ENCODE measurements at regions not wholly inside any gene's neighbourhood (a gene's known extent, or its start where the extent isn't known, plus 50 kb on each side); places are given as distances from the start of the nearest gene placed in this dataset.

DNA sequence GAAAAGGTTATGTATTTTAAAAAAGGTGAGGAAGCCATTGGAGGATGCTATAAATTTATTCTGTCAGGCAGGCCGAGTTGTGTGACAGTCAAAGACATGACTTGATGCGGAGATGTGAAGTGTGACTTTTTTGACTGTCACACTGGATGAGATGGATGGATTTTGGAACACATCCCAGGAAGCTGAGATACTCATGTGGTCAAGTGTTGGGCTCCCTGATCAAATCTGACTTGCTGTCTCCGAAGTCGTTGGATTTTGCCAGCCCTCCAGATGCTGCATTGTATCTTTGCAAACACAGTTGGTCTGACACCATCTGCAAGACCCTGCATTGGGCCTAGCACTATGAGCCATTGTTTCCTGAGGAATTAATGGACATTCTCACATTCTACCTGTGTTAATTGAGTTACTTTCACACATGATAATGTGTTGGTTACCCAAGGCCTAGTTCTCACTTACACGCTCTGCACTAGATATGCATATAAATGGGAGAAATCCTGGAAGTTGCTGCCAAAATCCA, 204.0 kb upstream of the PRKD1 start:
- no peaks in the 10 kb centered on the region for H3K4me1 ChIP-seq (ENCODE audit: control insufficient read depth in 1 of 2, insufficient read depth in 2 of 2, low read depth in 1 of 2, low read length in 1 of 2)
- no peaks in the 10 kb centered on the region for H3K79me2 ChIP-seq (ENCODE audit: insufficient read depth)
- CTCF ChIA-PET: interaction anchor here (0.8 kb wide), 1 partner anchor 520 kb away, joined by 4 read pairs; no protein-coding TSS in a partner anchor
- H3K4me2 ChIP-seq: no peak overlapping the region
- H3K9me3 ChIP-seq: no peaks in the 10 kb centered on the region
- no peak overlapping the region for H3K9ac ChIP-seq
- 16% methylated on average over 4 of the region's 5 CpGs for WGBS (ENCODE audit: low lambda C conversion rate)
- no peaks in the 10 kb centered on the region for H3K27me3 ChIP-seq (ENCODE audit: insufficient read depth)
- TF ChIP-seq, protein P1, sequence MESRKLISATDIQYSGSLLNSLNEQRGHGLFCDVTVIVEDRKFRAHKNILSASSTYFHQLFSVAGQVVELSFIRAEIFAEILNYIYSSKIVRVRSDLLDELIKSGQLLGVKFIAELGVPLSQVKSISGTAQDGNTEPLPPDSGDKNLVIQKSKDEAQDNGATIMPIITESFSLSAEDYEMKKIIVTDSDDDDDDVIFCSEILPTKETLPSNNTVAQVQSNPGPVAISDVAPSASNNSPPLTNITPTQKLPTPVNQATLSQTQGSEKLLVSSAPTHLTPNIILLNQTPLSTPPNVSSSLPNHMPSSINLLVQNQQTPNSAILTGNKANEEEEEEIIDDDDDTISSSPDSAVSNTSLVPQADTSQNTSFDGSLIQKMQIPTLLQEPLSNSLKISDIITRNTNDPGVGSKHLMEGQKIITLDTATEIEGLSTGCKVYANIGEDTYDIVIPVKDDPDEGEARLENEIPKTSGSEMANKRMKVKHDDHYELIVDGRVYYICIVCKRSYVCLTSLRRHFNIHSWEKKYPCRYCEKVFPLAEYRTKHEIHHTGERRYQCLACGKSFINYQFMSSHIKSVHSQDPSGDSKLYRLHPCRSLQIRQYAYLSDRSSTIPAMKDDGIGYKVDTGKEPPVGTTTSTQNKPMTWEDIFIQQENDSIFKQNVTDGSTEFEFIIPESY (IDR thresholded peaks at IDR 0.05; ENCODE audit: borderline replicate concordance, low read depth): no peak
- TF ChIP-seq CHD2 (IDR thresholded peaks at IDR 0.05; ENCODE audit: low read length, partially characterized antibody): no peak
- TF ChIP-seq RCOR1 (IDR thresholded peaks at IDR 0.05; ENCODE audit: low read length): no peak
- TF ChIP-seq EP300 (IDR thresholded peaks at IDR 0.05; ENCODE audit: borderline replicate concordance in 1 of 2, low read depth in 1 of 2, low read length in 1 of 2): no peak
- TF ChIP-seq MXI1 (IDR thresholded peaks at IDR 0.05; ENCODE audit: low read depth, low read length): no peak
- no peak for TF ChIP-seq FOSL2 (IDR thresholded peaks at IDR 0.05; ENCODE audit: borderline replicate concordance, low read depth)
- H2AFZ ChIP-seq (ENCODE audit: low read depth): no peak overlapping the region
- no peak overlapping the region for H3K4me3 ChIP-seq (ENCODE audit: low read depth in 2 of 2, low read length in 1 of 2)
- POLR2A ChIA-PET: no interaction called here
- DNase-seq: no peak
- no peaks in the 10 kb centered on the region for H4K20me1 ChIP-seq (ENCODE audit: insufficient read depth)
- H3F3A ChIP-seq (replicated peaks; ENCODE audit: insufficient read depth): no peaks in the 10 kb centered on the region
- H3K9me2 ChIP-seq: no peaks in the 10 kb centered on the region
- no peak overlapping the region for H3K27ac ChIP-seq (ENCODE audit: low read depth in 2 of 2, low read length in 1 of 2)
- no peaks in the 10 kb centered on the region for H3K36me3 ChIP-seq (replicated peaks in 1 of 2; ENCODE audit: control insufficient read depth in 1 of 2, insufficient read depth in 2 of 2, low read length in 1 of 2)

DNA sequence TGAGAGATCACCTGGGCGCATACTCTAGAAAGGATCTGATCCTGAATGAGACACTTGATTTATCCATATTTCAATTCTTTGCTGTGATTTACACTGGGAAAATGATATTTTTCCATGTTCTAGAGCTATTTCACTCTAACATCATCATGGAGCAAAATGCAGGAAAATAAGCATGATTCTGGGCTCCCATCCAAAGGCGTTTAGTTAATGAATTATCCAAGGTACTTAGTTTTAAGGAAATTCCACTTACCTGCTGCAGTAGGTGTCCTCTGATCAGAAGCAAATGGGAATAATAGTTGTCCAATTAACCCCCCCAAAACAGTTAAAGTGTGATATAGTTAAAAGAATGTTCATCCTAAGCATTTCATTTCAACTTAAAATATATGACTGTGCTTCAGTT, 204.5 kb upstream of the PRKD1 start:
- DNase-seq: no peak
- Histone ChIP-seq H3K9ac (no peak overlapping the region), H3K4me3 (ENCODE audit: low read depth in 2 of 2, low read length in 1 of 2) (no peak overlapping the region), H3K4me1 (ENCODE audit: control insufficient read depth in 1 of 2, insufficient read depth in 2 of 2, low read depth in 1 of 2, low read length in 1 of 2) (no peaks in the 10 kb centered on the region), H3K36me3 (replicated peaks in 1 of 2; ENCODE audit: control insufficient read depth in 1 of 2, insufficient read depth in 2 of 2, low read length in 1 of 2) (no peaks in the 10 kb centered on the region), H2AFZ (ENCODE audit: low read depth) (no peak overlapping the region), H4K20me1 (ENCODE audit: insufficient read depth) (no peaks in the 10 kb centered on the region), H3K79me2 (ENCODE audit: insufficient read depth) (no peaks in the 10 kb centered on the region), H3K9me3 (no peaks in the 10 kb centered on the region), H3K9me2 (no peaks in the 10 kb centered on the region), H3K27ac (ENCODE audit: low read depth in 2 of 2, low read length in 1 of 2) (no peak overlapping the region), H3F3A (replicated peaks; ENCODE audit: insufficient read depth) (no peaks in the 10 kb centered on the region), H3K4me2 (no peak overlapping the region), H3K27me3 (ENCODE audit: insufficient read depth) (no peaks in the 10 kb centered on the region)
- TF ChIP-seq RFX5 (IDR thresholded peaks at IDR 0.05; ENCODE audit: low read length): no peak
- TF ChIP-seq MXI1 (IDR thresholded peaks at IDR 0.05; ENCODE audit: low read depth, low read length): no peak
- TF ChIP-seq MAX (IDR thresholded peaks at IDR 0.05; ENCODE audit: low read depth): no peak
- no peak for TF ChIP-seq NRF1 (IDR thresholded peaks at IDR 0.05; ENCODE audit: low read depth, low read length)
- TF ChIP-seq GABPA (IDR thresholded peaks at IDR 0.05; ENCODE audit: low read depth): no peak
- TF ChIP-seq, protein P2, sequence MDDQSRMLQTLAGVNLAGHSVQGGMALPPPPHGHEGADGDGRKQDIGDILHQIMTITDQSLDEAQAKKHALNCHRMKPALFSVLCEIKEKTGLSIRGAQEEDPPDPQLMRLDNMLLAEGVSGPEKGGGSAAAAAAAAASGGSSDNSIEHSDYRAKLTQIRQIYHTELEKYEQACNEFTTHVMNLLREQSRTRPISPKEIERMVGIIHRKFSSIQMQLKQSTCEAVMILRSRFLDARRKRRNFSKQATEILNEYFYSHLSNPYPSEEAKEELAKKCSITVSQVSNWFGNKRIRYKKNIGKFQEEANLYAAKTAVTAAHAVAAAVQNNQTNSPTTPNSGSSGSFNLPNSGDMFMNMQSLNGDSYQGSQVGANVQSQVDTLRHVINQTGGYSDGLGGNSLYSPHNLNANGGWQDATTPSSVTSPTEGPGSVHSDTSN (IDR thresholded peaks at IDR 0.05): no peak
- no peak for TF ChIP-seq FOSL2 (IDR thresholded peaks at IDR 0.05; ENCODE audit: borderline replicate concordance, low read depth)
- no peak for TF ChIP-seq TAF1 (IDR thresholded peaks at IDR 0.05; ENCODE audit: borderline replicate concordance, low read depth, low read length)
- no peak for TF ChIP-seq TEAD4 (IDR thresholded peaks at IDR 0.05; ENCODE audit: borderline replicate concordance, insufficient read depth)
- TF ChIP-seq FOXJ3 (CRISPR knock-in tag; IDR thresholded peaks at IDR 0.05): no peak
- no peak for TF ChIP-seq YY1 (IDR thresholded peaks at IDR 0.05; ENCODE audit: low read depth)
- TF ChIP-seq SIN3A (IDR thresholded peaks at IDR 0.05; ENCODE audit: borderline replicate concordance, low read depth, low read length): no peak
- TF ChIP-seq RAD21 (IDR thresholded peaks at IDR 0.05; ENCODE audit: low read length): no peak
- TF ChIP-seq JUND (IDR thresholded peaks at IDR 0.05): no peak
- TF ChIP-seq, protein P3, sequence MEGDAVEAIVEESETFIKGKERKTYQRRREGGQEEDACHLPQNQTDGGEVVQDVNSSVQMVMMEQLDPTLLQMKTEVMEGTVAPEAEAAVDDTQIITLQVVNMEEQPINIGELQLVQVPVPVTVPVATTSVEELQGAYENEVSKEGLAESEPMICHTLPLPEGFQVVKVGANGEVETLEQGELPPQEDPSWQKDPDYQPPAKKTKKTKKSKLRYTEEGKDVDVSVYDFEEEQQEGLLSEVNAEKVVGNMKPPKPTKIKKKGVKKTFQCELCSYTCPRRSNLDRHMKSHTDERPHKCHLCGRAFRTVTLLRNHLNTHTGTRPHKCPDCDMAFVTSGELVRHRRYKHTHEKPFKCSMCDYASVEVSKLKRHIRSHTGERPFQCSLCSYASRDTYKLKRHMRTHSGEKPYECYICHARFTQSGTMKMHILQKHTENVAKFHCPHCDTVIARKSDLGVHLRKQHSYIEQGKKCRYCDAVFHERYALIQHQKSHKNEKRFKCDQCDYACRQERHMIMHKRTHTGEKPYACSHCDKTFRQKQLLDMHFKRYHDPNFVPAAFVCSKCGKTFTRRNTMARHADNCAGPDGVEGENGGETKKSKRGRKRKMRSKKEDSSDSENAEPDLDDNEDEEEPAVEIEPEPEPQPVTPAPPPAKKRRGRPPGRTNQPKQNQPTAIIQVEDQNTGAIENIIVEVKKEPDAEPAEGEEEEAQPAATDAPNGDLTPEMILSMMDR (IDR thresholded peaks at IDR 0.05): no peak
- TF ChIP-seq MEF2A (IDR thresholded peaks at IDR 0.05; ENCODE audit: borderline replicate concordance, low read depth): no peak
- TF ChIP-seq GATA2 (CRISPR knock-in tag; IDR thresholded peaks at IDR 0.05): no peak
- TF ChIP-seq ELF1 (IDR thresholded peaks at IDR 0.05): no peak
- no peak for TF ChIP-seq RXRA (IDR thresholded peaks at IDR 0.05; ENCODE audit: borderline replicate concordance, low read depth)
- 18% methylated on average over 2 of the region's 2 CpGs for WGBS (ENCODE audit: low lambda C conversion rate)
- ChIA-PET CTCF (interaction anchor here (0.8 kb wide), 1 partner anchor 521 kb away, joined by 4 read pairs; no protein-coding TSS in a partner anchor), POLR2A (no interaction called here)

All from SK-N-SH (cell line).